NCI-H1092 (cell line): ENCODE measurements at regions not wholly inside any gene's neighbourhood (a gene's known extent, or its start where the extent isn't known, plus 50 kb on each side); places are given as distances from the start of the nearest gene placed in this dataset.

ENCODE experiments used
- DNase-seq: peaks from one replicate; lab custom pipeline; 2025; lab: John Stamatoyannopoulos, UW

DNA sequence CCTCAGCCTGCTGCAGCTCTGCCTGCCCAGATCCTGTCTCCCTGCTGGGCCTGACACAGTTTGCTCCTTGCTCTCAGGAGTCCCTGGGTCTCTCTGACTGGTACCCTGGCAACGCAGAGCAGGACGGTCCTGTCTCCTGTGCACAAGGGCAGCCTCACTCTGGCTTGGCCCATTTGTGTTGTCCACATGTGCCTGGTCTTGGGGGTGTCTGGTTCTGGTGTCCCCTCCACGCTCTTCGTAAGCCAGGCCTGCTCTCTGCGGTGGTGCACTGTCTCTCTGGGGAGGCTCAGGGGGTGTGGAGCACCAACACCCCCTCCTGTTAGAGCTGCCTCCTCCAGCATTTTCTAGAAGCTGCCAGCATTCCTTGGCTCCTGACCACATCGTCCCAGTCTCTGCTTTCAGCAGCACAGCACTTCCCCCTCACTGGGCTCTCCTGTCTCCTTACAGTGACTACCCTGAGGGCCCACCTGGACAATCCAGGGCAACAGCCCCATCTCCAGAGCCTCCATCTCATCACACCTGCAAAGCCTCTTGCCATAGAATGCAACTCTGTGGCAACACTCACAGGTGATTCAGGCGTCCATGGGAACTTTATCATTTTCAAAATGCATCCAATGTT lies 235.6 kb upstream of the HS6ST1 start:
- DNase-seq: no peak

DNA sequence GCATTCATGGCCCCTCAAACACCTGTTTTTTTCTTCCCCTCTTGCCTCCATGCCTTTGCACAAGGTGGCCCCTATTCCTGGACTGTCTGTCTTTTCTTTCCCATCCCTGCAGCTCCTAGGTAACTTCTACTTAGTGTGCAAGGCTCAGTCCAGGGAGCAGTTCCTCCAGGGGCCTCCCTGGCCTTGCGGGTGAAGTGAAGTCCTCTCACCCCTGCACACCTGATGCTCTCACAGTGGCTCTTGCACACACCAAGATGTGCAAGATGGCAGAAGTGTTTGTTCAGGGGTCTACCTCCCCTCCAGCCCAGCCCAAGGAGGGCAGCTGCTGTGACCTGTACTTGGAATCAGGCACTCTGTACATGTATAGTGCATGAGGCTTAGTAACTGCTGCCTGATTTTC lies 236.8 kb upstream of the HS6ST1 start:
- DNase-seq: no peak

DNA sequence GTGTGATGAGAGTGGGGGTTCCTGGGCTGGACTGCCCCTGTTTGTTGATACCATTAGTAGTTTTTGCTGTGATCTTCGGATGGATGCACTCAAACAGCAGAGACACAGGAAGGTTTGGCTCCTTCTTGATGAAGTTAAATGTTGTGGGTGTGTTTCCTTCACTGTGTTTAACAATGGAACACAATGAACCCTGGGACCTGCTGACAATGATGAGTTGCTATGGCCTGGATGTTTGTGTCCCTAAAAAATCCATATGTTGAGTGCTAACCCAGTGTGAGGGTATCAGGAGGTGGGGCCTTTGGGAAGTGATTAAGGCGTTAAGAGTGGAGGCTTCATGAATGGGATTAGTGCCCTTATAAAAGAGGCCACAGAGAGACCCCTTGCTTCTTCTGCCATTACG lies 237.4 kb upstream of the HS6ST1 start:
- no peak for DNase-seq

DNA sequence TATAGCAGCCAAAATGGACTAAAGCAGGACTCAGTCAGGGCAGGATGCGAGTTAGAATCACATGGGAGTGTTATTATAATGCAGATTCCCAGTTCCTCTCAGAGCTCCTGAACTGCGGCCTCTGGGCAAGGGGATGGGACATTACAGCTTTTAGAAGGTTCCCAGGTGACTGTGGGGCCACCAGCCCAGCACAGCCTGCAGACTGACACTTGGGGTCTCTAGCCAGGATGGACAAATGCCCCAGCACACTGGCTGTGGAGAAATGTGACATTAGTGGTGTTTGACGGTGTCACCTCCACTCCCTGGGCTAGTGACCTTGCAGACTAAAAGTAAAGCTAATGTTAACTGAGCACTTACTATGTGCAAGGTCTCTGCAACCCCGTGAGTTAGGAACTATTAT lies 238.0 kb upstream of the HS6ST1 start:
- DNase-seq: no peak

DNA sequence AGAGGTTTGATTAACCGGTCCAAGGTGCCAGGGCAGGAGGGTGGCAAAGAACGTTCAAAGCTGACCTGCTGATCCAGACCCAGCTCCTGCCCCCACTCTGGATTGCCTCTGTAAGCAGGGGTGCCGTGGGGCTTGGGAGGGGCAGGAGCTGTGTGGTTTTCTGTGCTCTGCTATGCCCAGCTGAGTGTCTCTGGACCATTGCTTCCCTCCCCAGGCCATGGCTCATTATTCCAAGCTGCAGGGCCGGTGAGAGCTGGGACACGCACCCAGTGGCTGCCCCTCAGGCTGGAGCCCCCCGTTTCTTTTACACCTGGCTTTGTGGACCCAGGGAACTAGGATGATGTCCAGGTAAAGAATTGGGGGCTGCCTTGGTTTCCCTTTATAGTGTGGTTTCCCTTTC lies 238.4 kb upstream of the HS6ST1 start:
- DNase-seq: no peak

DNA sequence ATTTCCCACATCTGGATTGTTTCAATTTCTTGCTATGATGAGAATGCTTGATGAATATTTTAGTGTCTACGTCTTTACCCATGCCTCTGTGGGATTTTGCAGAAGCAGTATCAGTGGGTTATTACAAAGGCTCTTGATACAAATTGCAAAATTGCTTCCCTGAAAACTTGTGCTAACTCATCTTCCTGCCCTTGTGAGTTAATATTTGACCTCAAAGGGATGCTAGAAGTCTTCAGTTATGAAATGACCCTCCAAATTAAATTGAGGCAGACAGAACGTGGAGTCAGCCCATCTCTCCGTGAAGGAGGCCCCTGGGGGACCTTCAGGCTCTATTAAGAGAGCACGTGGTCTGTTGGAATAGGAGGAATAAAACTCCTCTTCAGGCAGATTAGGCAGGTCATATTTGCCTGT lies 239.2 kb upstream of the HS6ST1 start:
- DNase-seq: no peak

DNA sequence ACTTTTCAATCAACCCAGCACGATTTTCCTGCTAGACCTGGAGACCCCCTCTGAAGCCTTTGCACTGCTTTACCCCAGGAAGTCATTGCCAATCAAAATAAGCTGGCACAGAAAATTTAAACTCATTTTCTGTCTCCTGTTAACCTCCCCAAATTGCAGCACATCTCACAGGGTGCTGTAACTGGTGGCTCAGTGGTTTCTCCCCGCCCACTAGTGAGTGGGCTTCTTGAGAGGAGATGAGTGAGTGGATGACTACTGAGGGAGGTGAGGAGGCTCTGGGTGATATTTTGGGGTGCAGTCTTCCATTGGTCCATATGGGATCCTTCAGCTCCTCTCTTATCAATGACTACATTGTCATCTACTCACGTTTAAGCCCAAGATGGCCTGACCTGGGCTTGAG lies 239.8 kb upstream of the HS6ST1 start:
- no peak for DNase-seq

DNA sequence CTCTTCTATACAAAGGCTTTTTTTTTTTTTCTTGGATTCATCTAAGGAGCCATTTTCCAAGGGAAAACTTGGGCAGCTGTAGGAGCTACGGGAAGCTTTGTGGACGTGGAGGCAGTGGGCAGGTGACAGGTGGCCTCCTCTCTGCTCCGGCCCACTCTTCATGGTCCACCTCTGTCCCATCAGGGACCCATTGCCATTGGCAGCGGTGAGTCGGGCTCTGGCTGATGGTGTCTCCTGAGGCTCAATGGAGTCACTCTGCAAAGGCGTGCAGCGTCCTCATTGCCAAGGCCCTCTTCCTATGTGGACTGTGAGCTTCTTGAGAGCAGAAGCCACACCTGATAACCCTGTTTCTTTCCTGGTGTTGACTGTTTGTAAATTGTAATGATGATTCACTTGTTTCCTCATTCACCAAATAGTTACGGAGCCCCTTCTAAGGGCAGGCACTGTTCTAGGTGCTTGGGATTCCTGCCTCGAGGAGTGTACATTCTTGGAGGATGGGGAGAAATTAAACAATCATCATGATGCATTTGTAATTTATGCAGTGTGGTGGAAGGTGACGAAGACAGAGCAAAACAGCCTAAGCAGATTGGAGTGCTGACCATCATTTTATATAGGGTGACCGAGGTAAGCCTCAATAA lies 240.3 kb upstream of the HS6ST1 start:
- no peak for DNase-seq

DNA sequence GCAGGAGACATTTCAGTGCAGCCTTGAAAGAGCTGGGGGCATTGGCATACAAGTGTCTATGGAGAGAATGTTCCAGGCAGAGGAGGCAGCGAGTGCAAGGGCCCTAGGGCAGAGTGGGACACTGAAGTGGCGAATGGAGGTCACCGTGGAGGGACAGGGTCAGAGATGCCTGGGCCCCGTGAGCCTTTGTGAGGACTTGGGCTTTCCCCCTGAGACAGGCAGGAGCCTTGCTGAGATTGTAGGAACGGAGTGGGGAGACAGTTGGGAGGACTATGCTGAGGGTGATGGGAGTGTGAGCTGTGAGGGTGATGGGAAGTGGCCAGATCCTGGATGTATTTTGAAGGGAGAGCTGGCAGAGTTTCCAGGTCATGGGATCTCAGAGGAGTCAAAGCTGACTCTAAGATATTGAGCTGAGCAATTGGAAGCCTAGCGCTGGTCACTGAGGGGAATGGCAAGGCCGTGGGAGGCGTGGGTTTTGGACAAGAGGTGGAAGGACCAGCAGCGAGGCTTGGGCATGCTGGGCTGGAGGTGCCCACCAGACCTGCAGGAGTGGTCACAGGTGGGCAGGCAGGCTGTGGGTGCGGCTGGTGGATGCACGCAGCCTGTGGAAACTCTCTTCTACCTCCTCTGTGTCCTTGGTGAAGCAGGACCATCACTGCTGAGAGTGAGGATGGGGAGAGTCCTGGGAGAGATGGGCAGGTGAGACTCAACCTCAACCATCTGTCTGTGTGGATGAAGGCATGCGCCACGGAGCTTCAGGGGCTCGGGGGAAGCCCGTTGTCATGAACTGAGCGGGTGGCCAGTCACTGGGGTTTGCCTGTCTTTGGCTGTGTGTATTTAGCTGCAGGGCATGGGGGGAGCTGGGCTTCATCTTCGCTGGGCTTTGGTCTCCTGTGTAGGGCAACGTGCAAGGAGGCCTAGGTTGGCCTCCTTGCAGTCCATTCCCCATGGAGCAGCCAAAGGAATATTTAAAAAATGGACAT lies 241.2 kb upstream of the HS6ST1 start:
- DNase-seq: no peak

DNA sequence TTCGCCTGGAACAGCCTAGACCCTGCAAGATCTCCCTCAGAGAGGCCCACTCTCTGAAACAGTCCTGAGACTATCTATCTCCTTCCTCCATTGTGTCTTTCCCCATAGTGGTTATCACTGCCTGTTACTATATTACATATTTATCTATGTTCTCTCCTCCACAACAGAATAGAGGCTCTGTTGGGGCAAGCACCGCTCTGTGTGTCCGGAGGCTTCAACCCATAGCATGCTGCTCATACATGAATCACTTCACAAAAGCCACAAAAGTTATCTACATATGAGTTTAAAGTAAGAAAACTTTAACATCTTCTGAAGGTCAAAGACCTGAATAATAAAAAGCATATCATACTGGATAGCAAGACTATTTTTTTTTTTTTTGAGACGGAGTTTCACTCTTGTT lies 242.1 kb upstream of the HS6ST1 start:
- DNase-seq: no peak

DNA sequence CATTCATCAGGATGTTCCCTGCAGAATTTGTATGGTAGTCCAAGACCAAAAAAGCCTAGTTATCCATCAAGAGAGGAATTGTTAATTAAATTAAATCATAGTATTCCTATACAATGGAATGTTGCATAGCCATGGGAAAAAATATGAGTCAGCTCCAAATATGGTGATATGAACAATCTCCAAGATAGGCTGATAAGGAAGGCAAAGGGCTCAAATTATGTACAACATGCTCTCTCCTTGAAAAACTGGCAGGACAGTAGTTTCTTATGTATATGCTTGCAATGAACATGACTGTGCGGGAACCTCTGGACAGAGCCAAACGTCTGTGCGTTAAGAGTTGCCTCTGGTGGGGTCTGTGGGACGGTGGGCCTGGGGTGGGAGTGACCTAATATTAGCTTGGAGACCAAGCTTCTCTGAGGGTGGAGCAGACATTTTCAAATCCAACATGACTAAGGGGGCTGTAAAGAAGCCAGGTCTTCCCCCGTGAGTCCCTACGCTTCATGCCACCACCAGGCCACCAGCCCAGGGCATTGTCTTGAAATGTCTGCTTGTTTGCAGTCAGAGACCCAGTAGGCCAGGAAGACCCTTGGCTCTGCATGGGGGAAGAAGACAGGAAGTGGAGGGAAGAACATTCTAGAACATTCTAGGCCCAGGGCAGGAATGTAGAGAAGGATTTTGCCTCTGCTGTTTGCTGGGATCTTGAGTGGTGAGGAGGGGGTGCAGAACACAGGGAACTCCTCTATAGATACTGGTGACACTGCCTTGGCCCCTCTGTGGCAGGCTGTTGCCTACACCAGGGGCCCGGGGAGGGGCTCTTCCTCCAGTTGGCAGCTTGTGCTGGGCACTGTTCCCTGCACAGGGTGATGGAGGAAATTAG lies 244.0 kb upstream of the HS6ST1 start:
- DNase-seq: no peak

DNA sequence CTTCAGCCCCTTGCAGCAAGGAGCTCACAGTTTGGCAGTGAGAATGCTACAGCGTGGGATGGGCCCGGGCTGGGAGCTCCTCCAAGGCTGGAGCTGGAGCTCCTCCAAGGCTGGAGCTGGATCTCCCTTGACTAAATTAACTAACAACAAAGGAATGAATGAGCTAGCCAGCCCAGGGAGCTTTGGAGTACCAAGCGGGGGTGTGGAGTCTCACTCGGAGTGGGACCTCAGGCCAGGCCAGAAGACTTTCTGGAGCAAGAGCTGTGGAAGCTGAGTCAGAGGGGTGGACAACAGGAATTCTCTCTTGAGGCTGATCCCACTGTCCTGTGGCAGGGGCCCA lies 244.7 kb upstream of the HS6ST1 start:
- DNase-seq: no peak

DNA sequence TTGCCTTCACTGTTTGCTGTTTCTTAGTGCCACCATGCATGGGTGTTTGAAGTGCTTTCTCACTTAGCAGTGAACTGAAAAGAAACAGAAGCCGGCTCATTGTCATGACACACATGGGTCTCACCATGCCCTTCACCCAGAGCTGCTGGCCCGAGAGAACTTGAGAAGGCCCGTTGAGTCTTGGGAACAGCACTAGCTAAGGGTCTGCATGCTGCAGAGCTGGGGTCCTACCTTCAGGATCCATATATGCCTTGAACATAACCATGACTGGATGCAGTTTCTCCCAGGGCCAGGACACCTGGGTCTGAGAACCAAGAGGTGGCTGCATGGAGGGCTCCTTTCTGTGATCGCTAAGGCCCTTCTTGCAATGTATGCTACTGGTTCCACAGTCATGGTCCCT lies 245.5 kb upstream of the HS6ST1 start:
- DNase-seq: no peak

DNA sequence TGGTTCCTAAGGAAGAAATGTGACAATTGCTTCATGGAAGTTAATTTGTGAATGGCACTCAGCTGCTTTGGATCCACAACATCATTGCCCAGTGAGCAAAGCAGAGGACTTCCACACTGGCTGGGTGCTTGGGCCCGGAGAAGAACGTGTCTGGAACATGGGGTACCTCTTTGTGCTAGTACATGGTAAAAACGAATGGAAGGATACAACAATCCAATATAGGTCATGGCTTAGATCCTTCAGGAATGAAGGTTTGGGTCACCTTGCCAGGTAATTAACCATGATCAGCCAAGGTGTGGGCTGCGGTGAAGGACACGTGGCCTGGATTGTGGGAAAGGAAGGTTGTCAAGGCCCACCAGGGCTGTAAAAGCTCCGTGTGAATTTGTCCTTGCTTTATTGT lies 245.9 kb upstream of the HS6ST1 start:
- DNase-seq: no peak

DNA sequence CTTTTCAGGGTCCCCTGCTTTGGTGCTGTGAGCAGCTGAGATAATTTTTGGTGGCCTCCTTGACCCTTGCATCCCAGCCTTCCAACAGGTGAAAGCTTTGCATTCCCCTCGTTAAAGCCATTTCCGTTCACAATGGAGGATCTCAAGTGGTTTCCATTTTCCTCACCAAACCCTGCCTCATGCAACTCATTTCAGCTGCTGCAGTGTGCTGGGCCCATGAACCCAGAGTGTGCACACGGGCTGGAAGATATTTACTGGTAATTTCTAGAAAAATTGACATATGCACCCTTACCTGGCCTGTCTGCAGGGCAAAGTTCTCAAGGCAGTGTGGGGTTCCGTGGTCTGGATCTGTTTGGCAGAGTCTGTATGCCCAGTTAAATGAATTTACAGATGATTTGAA lies 246.8 kb upstream of the HS6ST1 start:
- DNase-seq: no peak

DNA sequence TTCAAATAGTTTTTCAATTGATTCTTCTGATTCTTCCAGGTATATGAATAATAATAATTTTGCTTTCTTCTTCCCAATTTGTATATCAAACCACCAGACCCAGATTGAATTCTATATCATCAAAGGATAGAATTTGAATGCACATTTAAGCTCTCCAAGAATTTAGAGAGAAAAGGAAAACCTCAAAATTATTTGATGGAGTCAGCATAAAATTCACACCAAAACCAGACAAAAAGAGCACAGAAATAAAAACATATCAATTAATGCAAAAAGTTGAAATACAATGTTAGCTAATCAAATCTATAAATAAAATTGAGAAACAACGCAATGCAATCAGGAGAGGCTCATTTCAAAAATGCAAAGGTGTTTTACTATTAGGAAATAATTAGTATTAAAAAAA lies 248.0 kb upstream of the HS6ST1 start:
- DNase-seq: no peak

DNA sequence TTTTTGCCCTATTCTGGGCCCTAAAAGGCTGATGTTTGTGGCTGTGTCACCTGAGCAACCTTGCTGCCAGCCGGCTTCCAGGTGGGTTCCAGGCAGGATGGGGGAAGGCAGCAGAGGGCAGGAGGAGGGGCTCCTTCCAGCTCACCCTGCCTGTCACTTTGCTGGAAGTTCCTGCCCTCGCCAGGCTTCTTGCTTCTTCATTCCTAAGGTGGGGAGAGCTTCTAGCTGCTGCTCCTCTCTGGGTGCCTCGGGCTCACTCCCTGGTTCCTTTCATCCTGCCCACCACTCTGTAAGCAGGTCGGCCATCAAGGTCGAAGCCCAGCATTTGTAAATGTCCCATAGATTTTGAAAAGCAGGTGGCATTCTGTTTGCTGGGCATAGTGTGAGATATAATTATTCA lies 249.4 kb upstream of the HS6ST1 start:
- DNase-seq: no peak

DNA sequence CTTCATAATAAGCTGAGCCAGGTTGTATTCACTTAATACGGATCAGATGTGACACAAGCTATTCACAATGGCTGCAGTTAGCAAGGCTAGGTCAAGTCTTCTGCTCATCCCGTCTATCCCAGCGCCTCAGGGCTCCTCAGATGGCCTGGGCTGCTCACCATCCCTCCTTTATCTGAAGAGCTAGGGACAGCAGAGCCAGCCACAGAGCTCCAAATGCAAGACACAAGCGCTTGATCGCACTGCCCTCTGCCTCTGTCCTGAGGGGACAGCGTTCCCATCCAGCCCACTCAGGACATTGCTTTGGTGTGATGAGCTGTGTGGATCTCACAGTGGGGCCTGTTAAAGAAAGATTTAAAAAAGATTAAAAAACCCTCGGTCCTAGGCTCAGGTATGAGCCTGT lies 254.4 kb upstream of the HS6ST1 start:
- no peak for DNase-seq

DNA sequence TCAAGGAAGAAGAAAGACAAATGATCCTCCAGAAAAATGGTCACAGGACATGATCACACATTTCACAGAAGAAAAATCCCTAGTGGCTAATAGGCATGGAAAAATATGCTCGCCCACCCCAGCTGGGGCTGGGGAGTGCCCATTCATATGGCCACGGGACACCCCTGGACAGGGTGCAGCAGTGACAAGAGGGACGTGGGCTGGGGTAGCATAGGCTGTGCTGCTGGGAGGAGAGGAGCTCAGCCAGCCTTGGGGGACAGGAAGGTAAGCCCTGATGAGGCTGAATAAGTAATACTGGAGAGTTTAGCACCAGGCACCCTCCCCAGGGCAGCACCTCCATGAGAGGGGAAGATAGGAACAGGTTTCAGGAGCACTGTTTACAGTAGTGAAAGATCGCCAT lies 254.9 kb upstream of the HS6ST1 start:
- DNase-seq: no peak

DNA sequence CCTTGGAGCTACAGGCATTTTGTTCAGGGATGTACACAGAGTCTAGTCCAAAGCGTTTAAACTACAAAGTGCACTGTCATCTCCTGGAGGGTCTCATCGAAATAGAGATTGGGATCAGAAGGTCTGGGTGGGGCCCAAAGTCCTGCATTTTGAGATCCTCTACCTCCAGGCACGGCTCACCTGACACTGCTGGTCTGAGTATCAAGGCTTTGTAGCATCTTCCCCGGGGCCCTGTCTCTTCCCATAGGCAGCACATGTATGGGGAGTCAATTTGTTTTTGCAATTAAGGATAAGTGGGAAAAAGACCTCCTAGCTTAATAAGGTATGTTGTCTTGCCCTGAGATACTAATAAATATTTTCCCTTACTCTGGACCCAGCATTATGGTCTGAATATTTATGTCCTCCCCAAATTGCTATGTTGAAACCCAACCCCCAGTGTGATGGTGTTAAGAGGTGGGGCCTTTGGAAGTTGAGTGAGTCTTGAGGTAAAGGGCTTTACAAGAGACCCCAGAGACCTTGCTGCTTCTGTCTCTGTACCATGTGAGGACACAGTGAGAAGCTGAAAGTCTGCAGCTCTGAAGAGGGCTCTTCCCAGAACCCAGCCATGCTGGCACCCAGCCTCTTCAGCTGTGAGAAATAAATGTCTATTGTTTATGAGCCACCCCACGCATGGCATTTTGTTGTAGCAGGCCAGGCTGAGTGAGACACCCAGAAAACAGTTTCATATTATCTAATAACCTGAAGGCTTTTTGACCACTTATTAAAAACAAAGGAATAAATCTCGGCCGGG lies 258.7 kb upstream of the HS6ST1 start:
- DNase-seq: no peak
